Stimulated activated naive CD4-positive, alpha-beta T cell (primary cell): ENCODE measurements at regions not wholly inside any gene's neighbourhood (a gene's known extent, or its start where the extent isn't known, plus 50 kb on each side); places are given as distances from the start of the nearest gene placed in this dataset.

Source experiments
- DNase-seq, 6 experiments: peaks; one replicate each; lab custom pipeline; 2025; lab: John Stamatoyannopoulos, UW

- DNase-seq, result no peak
Measured at GRCh38 chr16:5480431-5481195, 383.0 kb upstream of the EEF2KMT start.

GRCh38 chr16:5479926-5480325, 382.3 kb upstream of the EEF2KMT start:
- DNase-seq, result no peak

- no peak for DNase-seq
Measured at GRCh38 chr16:5478036-5478435, 380.4 kb upstream of the EEF2KMT start.

- no peak for DNase-seq
Measured at GRCh38 chr16:5477251-5477650, 379.7 kb upstream of the EEF2KMT start.

GRCh38 chr16:5472552-5472951, 375.0 kb upstream of the EEF2KMT start:
- DNase-seq, result no peak

- no peak for DNase-seq
Measured at GRCh38 chr16:5468488-5468887, 370.9 kb upstream of the EEF2KMT start.

- DNase-seq, result no peak
Measured at GRCh38 chr16:5467552-5467951, 370.0 kb upstream of the EEF2KMT start.

- no peak for DNase-seq
Measured at GRCh38 chr16:5466551-5466950, 369.0 kb upstream of the EEF2KMT start.

- DNase-seq, result no peak
Measured at GRCh38 chr16:5465714-5466113, 368.1 kb upstream of the EEF2KMT start.

GRCh38 chr16:5463820-5464219, 366.2 kb upstream of the EEF2KMT start:
- no peak for DNase-seq

GRCh38 chr16:5461574-5461973, 364.0 kb upstream of the EEF2KMT start:
- DNase-seq, result no peak

GRCh38 chr16:5461141-5461540, 363.5 kb upstream of the EEF2KMT start:
- DNase-seq, result no peak

GRCh38 chr16:5460701-5461100, 363.1 kb upstream of the EEF2KMT start:
- DNase-seq, result no peak

GRCh38 chr16:5459863-5460262, 362.3 kb upstream of the EEF2KMT start:
- DNase-seq, result no peak

- DNase-seq, result no peak
Measured at GRCh38 chr16:5455110-5455509, 357.5 kb upstream of the EEF2KMT start.

GRCh38 chr16:5454349-5454748, 356.8 kb upstream of the EEF2KMT start:
- no peak for DNase-seq

- no peak for DNase-seq
Measured at GRCh38 chr16:5451641-5452040, 354.0 kb upstream of the EEF2KMT start.

GRCh38 chr16:5450409-5451104, 353.0 kb upstream of the EEF2KMT start:
- no peak for DNase-seq

GRCh38 chr16:5449901-5450300, 352.3 kb upstream of the EEF2KMT start:
- DNase-seq, result no peak

GRCh38 chr16:5448798-5449197, 351.2 kb upstream of the EEF2KMT start:
- DNase-seq, result no peak

- no peak for DNase-seq
Measured at GRCh38 chr16:5447734-5448133, 350.1 kb upstream of the EEF2KMT start.

- DNase-seq, result no peak
Measured at GRCh38 chr16:5446623-5447240, 349.1 kb upstream of the EEF2KMT start.

GRCh38 chr16:5444189-5444588, 346.6 kb upstream of the EEF2KMT start:
- DNase-seq, result no peak
